Effector CD8-positive, alpha-beta T cell (primary cell): ENCODE measurements at regions not wholly inside any gene's neighbourhood (a gene's known extent, or its start where the extent isn't known, plus 50 kb on each side); places are given as distances from the start of the nearest gene placed in this dataset.

Source experiments
- DNase-seq: peaks from one replicate; lab custom pipeline; 2025; lab: John Stamatoyannopoulos, UW

DNA sequence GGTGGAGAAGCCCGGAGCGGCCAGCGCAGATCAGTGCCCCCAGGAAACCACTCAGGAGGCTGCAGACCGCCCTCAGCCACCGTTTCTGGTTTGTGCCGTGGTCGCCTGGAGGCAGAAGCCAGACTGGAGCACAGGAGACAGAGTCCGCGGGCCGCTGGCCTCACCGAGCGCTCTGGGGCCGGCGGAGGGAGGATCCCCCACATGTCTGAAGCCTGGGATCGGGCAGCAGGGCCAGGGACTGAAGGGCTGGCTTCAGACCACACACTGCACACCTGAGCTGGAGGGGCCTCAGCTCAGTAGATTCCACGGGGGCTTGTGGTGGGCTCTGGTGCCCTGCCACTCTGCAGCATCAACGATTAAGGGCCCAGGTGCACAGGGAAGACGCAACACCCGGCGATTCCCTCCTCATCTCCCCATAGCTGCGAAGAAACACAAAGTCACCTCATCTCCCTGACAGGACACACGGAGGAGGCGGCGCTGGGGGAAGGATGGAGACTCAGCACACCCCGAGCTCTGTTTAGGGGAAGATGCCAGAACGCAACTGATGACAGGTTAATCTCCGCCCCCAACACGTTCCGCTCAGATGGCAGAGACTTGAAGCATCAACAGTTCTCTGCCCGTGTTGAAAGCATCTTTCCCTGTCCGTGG lies 408.1 kb downstream of the GALR1 start:
- DNase-seq: no peak

GRCh38 chr18:77658299-77658662 lies 408.6 kb downstream of the GALR1 start:
- DNase-seq: no peak

- no peak for DNase-seq
These were observed 409.3 kb downstream of the GALR1 start for GRCh38 chr18:77658751-77659448.

GRCh38 chr18:77666613-77667012 lies 417.0 kb downstream of the GALR1 start:
- DNase-seq: no peak

DNA sequence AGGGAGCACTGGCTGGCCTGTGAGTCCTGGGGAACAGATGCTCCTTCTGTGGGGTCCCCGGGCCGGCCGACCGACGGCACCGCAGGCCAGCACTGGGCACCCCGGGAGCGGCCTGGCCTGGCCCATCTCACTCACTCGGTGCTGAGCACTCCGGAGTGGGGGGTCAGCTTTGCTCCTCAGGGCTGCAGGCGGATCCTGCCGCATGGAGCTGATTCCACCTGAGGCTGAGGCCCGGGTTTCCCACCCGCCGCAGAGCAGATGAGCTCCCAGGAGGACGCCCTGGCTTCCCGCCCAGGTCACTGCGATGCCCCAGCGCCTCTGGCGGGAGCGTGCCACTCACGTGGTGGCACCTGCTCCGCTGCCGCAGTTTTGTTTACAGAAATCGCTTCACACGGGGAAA lies 418.6 kb downstream of the GALR1 start:
- DNase-seq: no peak

- no peak for DNase-seq
These were observed 419.7 kb downstream of the GALR1 start for GRCh38 chr18:77669331-77669730.

GRCh38 chr18:77671456-77672167 lies 422.0 kb downstream of the GALR1 start:
- DNase-seq: no peak

DNA sequence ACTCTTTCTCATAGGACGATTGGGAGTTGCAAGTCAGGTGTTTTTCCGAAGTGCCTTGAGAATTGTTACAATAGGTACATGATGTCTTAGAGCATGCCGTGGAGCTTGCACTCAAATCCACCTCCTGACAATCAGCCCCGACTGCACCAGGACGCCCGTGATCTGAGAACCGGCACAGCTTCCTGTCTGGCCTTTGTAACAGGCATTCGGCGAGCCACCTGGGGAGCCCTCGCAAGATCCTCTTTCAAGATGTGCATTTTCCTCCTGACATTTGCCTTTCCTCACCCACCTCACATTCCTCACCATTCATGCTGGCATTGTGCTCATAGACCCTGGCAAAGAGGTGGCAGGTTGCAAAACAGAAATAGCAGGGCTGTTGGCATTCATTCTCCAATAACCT lies 427.3 kb downstream of the GALR1 start:
- DNase-seq: no peak

- no peak for DNase-seq
These were observed 427.9 kb downstream of the GALR1 start for GRCh38 chr18:77677536-77677935.

DNA sequence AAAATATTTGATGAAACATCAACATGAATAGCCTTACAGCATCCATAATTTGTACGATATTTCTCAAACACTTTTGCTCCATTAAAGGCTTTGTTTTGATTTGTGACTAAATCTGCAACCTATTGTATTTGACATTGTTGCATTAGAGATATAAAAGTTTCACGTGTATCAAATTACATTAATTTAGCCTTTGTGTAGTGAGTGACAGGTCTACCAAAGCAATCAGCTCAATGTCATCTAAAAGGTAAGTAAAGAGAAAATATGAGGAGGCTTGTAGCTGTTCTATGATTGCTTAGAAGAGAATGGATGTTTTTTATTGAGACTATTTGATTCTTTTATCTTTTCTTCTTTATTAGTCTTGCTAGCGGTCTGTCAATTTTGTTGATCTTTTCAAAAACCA lies 430.2 kb downstream of the GALR1 start:
- DNase-seq: no peak

GRCh38 chr18:77700051-77700450 lies 450.4 kb downstream of the GALR1 start:
- DNase-seq: no peak

GRCh38 chr18:77701977-77702376 lies 452.3 kb downstream of the GALR1 start:
- no peak for DNase-seq

GRCh38 chr18:77702686-77703085 lies 453.0 kb downstream of the GALR1 start:
- no peak for DNase-seq

GRCh38 chr18:77705301-77705700 lies 455.7 kb downstream of the GALR1 start:
- no peak for DNase-seq

- no peak for DNase-seq
These were observed 459.3 kb downstream of the GALR1 start for GRCh38 chr18:77708826-77709506.

- DNase-seq: no peak
These were observed 461.4 kb downstream of the GALR1 start for GRCh38 chr18:77711096-77711495.

- DNase-seq: no peak
These were observed 465.1 kb downstream of the GALR1 start for GRCh38 chr18:77714716-77715115.

DNA sequence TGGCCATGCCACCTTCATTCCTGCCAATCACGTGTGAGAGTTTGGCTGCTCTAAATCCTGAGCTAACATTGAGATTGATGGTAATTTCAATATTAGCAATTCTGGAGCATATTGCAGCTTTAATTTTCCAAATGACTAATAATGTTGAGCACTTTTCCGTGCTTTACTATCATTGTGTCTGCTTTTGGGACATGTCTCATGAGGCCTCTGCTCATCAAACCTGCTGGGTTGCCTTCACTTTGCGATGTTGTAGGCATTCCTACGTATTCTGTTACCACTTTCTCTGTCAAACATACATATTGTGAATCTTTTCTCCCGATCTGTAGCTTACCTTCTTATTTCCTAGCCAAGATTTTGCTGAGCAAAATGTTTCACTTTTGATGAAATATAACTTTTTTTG lies 466.6 kb downstream of the GALR1 start:
- DNase-seq: no peak

GRCh38 chr18:77733292-77733903 lies 483.8 kb downstream of the GALR1 start:
- DNase-seq: no peak

DNA sequence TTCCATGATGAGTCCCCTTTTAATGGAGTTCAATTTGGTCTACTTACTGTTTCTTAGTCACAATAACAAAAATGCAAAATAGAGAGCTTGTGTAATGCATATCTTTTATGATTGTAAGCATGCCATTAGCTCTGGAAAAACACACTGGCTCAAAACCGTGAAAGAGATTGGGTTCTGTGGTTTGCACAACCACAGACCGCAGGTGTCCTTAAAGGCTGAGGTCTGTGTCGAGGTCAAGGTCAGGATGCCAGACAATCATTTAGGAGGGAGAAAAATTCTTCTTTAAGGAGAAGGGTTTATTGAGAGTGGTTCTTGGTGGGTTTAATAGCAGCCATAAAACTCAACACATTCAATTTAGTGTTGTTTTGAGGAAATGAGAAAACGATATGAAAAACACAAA lies 487.2 kb downstream of the GALR1 start:
- no peak for DNase-seq

- DNase-seq: no peak
These were observed 487.8 kb downstream of the GALR1 start for GRCh38 chr18:77737405-77737804.

DNA sequence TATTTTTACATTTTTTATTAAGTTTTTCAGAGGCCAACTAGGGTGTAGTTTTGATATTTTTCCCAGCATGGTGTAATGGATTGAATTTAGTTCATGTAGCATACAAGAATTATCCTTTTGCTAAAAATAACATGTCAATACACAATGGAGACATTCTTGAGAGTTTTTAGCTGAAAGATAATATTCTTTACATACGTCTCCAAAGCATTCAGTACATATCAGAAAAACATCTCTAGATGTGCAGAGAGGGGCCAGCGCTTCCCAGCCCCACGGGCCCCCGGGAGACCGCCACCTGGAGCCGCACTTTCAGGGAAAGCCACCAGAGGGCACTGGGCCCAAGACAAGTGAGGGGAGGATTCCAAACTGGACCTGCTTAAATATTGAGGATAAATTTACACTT lies 499.4 kb downstream of the GALR1 start:
- DNase-seq: no peak
